GM10266 (cell line): ENCODE measurements at regions not wholly inside any gene's neighbourhood (a gene's known extent, or its start where the extent isn't known, plus 50 kb on each side); places are given as distances from the start of the nearest gene placed in this dataset.

Experiments
- DNase-seq: peaks from one replicate; pipeline ENCODE4 v3.0.0; 2012; ENCODE audit errors: extremely low spot score
- CTCF ChIP-seq: IDR thresholded peaks from 2 replicates; pipeline ENCODE4 v1.5.1; 2012; ENCODE audit warnings: mild to moderate bottlenecking, low read depth; ENCODE audit not compliant: control insufficient read depth, insufficient read depth; ENCODE audit errors: missing control alignments

DNA sequence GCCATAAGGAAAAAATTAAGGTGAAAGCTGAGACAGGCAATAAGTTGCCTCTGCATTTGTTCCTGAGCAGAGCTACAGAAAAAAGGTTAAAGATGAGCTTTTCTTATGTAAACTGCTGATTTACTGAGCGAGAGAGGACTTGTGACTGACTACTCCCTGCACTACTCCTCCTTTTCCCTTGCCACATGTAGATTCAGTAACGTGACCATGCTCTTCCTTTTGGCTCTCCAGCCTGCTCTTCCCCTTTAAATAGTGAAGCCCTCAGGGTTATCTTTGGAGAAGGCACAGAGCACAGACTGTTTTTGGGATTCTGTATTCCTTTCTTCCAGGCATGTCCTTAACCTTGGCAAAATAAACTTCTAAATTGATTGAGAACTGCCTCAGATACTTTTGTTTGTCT, 630.2 kb downstream of the UQCRFS1 start:
- no peak for TF ChIP-seq CTCF

GRCh38 chr19:28582344-28582743, 630.6 kb downstream of the UQCRFS1 start:
- DNase-seq: no peak
- no peak for TF ChIP-seq CTCF

More for the DNA sequence above, 630.2 kb downstream of the UQCRFS1 start:
- no peak for DNase-seq

DNA sequence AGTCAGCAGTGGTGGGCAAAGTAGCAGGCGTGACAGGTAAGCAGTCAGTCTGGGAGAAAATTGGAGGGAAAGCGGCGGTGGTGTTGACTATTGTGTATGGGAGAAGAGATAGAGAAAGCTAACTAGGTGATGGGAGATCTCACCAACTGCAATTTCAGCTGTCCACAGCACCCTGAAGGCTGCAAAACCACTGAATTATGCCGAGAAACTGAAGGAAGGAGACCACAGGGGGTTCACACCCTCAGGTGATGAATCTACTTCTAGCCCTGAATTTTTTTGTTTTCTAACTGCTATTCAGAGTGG, 631.5 kb downstream of the UQCRFS1 start:
- no peak for DNase-seq
- no peak for TF ChIP-seq CTCF

- no peak for DNase-seq
- TF ChIP-seq CTCF: no peak
Measured at GRCh38 chr19:28578786-28579505, 634.0 kb downstream of the UQCRFS1 start.

DNA sequence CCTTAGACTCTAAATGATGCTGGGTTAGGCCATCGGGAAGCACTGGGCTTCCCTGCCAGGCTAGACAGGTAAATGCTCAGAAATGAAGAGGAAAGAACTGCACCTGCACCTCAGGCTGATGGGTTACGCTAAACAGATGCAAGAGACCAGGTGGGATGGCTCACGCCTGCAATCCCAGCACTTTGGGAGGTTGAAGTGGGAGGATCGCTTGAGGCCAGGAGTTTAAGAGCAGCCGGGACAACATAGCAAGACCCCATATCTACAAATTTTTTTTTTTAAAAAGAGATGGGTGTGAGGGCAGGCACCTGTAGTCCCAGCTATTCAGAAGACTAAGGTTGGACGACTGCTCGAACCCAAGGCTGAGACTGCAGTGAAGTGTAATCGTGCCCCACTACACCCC, 634.7 kb downstream of the UQCRFS1 start:
- no peak for DNase-seq
- no peak for TF ChIP-seq CTCF

DNA sequence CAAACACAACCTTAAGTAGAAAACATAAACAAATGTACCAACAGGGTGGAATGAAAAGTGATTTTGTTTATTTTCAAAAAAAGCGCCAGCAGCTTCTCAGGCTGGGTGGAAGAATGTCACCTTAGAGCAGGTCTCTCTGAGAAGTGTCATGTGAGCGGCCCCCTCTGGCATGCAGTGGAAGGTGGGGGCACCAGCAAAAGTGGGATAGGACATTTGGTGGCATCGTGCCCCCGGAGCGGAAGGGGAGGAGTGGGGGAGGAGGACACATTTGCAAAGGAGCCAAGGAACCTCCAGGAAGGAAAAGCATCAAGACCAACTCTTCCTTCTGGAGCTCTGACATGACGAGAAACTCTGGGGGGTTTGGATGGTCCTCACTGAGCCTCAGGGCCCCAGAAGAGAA, 635.3 kb downstream of the UQCRFS1 start:
- no peak for TF ChIP-seq CTCF

GRCh38 chr19:28577233-28577632, 635.7 kb downstream of the UQCRFS1 start:
- no peak for TF ChIP-seq CTCF
- DNase-seq: no peak

More for the DNA sequence above, 635.3 kb downstream of the UQCRFS1 start:
- DNase-seq: no peak
